ENCODE measurements at regions not wholly inside any gene's neighbourhood (a gene's known extent, or its start where the extent isn't known, plus 50 kb on each side); places are given as distances from the start of the nearest gene placed in this dataset.
A peak's percentile ranks its signal among the peaks of the same experiment; 100 is the strongest.

- Histone ChIP-seq H3K27ac (no peak overlapping the region), H3K4me1 (peaks cover 0 to 8% (median 2%) of the 10 kb centered on the region in 9 donors), H3K4me3 (no peak overlapping the region), H3K9me3 (peaks cover 0 to 13% (median 0%) of the 10 kb centered on the region in 11 donors), H3K27me3 (peaks cover 0 to 8% (median 0%) of the 10 kb centered on the region in 7 donors), H3K36me3 (no peaks in the 10 kb centered on the region)
- TF ChIP-seq CTCF (IDR thresholded peaks at IDR 0.05): no peak
- WGBS, 2 donors: 80 to 82% methylated on average over 5 of the region's 5 CpGs
- intact Hi-C loops (cut with DNase I): no loop called here
- ATAC-seq: no peak
- no peak for DNase-seq
Measured at GRCh38 chr20:60073504-60073903, 115.3 kb downstream of the CDH26 start.

- DNase-seq (no peak), ATAC-seq (no peak)
- Histone ChIP-seq H3K27ac (no peak overlapping the region), H3K4me1 (peaks cover 0 to 13% (median 5%) of the 10 kb centered on the region in 9 donors), H3K27me3 (peaks cover 0 to 6% (median 0%) of the 10 kb centered on the region in 7 donors), H3K9me3 (peaks cover 0 to 13% (median 0%) of the 10 kb centered on the region in 11 donors), H3K4me3 (no peak overlapping the region), H3K36me3 (no peaks in the 10 kb centered on the region)
- 87 to 90% methylated on average over 10 of the region's 10 CpGs for WGBS, 2 donors
- no peak for TF ChIP-seq CTCF (IDR thresholded peaks at IDR 0.05)
- intact Hi-C loops (cut with DNase I): no loop called here
Measured at GRCh38 chr20:60074276-60074675, 116.1 kb downstream of the CDH26 start.

GRCh38 chr20:60078351-60079250 is 120.4 kb downstream of the CDH26 start:
- 69% methylated on average over 15 of the region's 15 CpGs for WGBS, 2 donors
- TF ChIP-seq CTCF (IDR thresholded peaks at IDR 0.05): no peak
- no peaks in the 10 kb centered on the region for H3K36me3 ChIP-seq
- DNase-seq: no peak
- peak in 4 of 8 donors; percentile 19 to 55 (median 28) for ATAC-seq
- no peak overlapping the region for H3K27ac ChIP-seq
- no peak overlapping the region for H3K4me3 ChIP-seq
- H3K4me1 ChIP-seq: peaks cover 0 to 20% (median 5%) of the 10 kb centered on the region in 9 donors
- H3K9me3 ChIP-seq: peaks cover 0 to 4% (median 0%) of the 10 kb centered on the region in 11 donors
- peaks cover 0 to 5% (median 0%) of the 10 kb centered on the region in 7 donors for H3K27me3 ChIP-seq
- intact Hi-C loops (cut with DNase I): no loop called here

GRCh38 chr20:60080401-60080800 is 122.2 kb downstream of the CDH26 start:
- WGBS, 2 donors: 72 to 81% methylated on average over 7 of the region's 7 CpGs
- intact Hi-C loops (cut with DNase I): no loop called here

More at GRCh38 chr20:60080401-60080800, 122.2 kb downstream of the CDH26 start:
- TF ChIP-seq CTCF (IDR thresholded peaks at IDR 0.05): no peak
- no peak for DNase-seq
- ATAC-seq: no peak
- peaks cover 0 to 20% (median 5%) of the 10 kb centered on the region in 9 donors for H3K4me1 ChIP-seq
- peaks cover 0 to 4% (median 0%) of the 10 kb centered on the region in 11 donors for H3K9me3 ChIP-seq
- peaks cover 0 to 8% (median 0%) of the 10 kb centered on the region in 7 donors for H3K27me3 ChIP-seq
- no peaks in the 10 kb centered on the region for H3K36me3 ChIP-seq
- no peak overlapping the region for H3K4me3 ChIP-seq
- H3K27ac ChIP-seq: no peak overlapping the region

Measured in heart right ventricle (tissue), 16 donors.